ENCODE measurements at regions not wholly inside any gene's neighbourhood (a gene's known extent, or its start where the extent isn't known, plus 50 kb on each side); places are given as distances from the start of the nearest gene placed in this dataset.
"Not testable (repeated sequence)": the region's sequence is repeated elsewhere in the genome, so short reads cannot be mapped to it uniquely, and the experiment has no call there.

DNA sequence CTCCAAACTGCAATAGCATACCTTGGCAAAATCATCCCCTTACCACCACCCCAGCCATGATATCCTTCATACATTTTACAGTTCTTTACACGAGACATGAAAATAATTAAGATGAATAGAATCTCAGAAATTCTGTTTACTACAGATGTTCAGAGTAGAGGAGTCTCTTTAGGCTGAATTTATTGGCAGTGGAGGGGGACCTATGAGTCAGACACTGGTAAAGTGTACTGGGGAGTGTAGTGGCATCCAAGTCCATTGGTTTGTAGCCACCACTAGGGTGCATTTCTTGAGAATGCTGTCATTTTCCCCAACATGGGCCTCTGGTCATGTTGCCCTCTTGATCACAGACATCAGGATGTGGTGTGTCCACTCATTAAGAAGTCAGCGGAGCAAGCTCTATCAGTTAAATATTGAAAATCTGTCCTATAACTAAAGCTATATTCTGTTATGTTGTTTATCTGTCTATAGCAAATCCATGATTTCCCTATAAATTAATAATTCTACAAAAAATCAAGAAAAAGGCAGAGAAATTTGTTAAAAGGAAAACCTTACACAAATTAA, 672.2 kb downstream of the PRIM2 start:
- DNase-seq, result not testable (repeated sequence)

DNA sequence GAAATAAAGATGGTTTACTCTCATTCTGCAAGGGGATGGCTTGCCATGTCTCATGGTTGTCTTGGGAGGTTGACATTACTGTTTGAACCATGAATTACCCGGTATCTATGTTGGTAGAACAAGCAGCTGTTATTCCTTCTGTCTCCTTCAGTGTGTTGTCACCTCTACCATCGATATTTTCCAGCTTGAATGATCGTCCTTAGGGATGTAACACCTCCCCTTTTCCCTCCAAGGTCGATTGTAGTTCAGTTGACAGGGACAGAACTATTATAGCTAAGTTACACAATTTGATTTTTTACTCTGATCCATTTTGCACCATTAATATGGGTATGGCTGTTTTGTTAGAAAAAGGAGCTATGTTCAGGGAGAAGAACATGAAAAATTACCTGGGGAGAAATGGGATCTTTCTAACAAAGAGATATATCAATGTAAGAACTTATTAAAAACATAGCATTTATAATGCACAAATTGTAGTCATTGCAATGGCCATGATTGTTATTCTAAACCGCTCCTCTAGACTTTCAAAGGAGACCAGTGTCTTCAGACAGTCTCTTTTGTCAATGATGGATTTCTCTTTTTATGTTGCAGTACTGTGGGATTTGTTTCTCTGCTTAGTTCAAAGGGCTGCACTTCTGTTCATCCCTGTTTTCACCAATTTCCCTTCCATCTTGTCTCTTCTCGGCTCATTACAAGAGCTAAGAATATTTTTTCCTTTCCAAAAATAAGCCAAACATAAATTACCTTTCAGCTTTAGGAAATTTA, 681.6 kb downstream of the PRIM2 start:
- not testable (repeated sequence) for DNase-seq

DNA sequence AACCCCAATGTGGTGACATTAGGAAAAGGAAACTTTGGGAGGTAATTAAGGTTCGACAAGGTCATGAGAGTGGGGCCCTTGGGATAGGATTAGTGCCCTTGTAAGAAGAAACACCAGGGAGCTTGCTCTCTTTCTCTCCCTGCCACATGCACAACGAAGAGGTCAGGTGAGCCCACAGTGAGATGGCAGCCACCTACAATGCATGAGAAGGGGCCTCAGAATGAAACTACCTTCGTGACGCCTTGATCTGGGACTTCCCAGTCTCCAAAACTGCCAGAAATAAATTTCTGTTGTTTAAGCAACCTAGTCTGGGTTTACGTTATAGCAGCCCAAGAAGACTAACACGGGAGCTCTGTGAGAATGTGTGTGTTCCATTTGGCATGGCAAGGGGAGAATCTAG, 682.8 kb downstream of the PRIM2 start:
- not testable (repeated sequence) for DNase-seq

DNA sequence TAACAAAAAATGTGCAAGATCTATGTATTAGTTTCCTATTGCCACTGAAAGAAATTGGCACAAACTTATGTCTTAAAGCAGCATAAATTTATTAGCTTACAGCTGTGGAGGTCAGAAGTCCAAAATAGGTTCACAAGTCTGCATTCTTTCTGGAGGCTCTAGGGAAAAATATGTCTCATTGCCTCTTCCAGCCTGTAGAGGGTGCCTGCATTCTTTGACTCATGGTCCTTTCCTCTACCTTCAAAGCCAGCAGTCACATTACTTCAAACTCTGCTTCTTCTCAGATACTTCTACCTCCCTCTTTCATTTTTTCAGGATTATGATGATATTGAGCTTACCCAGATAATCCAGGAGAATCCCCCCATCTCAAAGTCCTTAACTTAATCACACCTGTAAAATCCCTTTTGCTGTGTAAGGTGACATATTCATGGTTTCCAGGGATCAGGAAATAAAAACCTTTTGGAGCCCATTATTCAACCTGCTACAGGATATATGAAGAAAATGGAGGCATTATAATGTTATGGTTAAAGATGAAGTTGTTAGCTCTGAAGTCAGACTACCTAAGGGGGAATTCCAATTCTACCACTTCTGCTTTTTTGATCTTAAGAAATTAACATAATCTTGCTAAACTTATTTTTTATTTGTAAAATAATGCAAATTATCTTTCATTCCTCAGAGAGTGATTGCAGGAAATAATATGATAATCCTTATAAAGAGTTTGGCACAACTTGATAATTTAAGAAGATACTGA, 686.2 kb downstream of the PRIM2 start:
- peak in 1 of 2 experiments; percentile 33 for DNase-seq

DNA sequence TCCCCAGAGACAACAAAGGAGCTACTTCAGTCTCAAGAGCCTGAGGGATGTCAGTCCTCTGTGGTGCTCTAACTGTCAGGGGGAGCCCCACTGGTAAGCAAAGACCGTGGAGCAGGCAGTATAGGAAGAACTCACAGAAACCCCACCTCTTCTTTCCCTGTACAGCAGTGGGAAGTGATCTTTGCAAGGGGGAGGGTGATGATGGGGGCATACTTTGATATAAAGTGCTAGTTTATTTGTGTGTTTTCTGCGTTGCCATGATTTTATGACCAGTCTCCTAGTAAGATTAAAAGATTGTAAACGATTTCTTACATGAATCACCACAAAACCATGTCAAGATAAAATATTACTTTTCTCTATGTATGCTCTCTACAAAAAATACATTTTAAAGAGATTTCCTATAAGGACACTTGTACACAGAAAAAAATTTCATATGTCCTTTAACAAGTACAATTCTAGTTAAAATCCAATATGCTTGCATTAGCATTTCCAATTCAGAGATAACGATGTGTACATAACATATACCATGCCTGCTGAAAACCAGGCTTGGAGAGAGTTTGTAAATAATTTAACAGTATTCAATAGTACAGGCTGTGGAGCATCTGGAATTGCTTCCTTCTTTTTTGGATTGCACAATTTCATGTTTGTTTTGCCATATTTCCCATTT, 690.0 kb downstream of the PRIM2 start:
- DNase-seq, result not testable (repeated sequence)

DNA sequence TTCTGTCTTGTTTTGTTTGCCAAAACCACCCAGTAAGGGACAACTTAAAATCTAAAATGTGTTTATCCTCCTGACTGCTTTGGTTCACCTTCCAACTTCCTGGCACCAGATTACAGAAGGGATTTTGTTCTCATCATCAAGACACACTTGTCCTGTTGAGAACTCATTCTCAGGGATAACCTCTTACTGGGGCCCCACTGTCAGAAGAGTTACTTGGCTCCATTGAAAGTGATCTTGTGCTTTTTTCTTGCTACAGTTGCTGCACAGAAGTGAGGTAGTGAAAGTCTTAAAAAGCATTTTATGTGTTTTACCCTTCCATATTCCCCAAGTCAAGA, 690.5 kb downstream of the PRIM2 start:
- DNase-seq, result not testable (repeated sequence)

- DNase-seq, result not testable (repeated sequence)
Measured at GRCh38 chr6:58011954-58012600, 694.6 kb downstream of the PRIM2 start.

- not testable (repeated sequence) for DNase-seq
Measured at GRCh38 chr6:58016614-58017013, 699.2 kb downstream of the PRIM2 start.

GRCh38 chr6:58028188-58028587, 710.8 kb downstream of the PRIM2 start:
- not testable (repeated sequence) for DNase-seq

DNA sequence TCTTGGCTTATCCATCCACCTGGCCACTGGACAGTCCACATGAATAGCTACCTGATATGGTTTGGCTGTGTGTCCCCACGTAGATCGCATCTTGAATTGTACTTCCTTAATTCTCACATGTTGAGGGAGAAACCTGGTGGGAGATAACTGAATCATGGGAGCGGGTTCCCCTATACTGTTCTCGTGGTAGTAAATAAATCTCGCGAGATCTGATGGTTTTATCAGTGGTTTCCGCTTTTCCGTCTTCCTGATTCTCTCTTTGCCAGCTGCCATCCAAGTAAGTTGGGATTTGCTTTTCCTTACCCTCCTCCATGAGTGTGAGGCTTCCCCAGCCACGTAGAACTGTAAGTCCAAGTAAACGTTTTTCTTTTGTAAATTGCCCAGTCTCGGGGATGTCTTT, 720.8 kb downstream of the PRIM2 start:
- DNase-seq, result not testable (repeated sequence)

- DNase-seq, result not testable (repeated sequence)
Measured at GRCh38 chr6:58046584-58046983, 729.2 kb downstream of the PRIM2 start.

DNA sequence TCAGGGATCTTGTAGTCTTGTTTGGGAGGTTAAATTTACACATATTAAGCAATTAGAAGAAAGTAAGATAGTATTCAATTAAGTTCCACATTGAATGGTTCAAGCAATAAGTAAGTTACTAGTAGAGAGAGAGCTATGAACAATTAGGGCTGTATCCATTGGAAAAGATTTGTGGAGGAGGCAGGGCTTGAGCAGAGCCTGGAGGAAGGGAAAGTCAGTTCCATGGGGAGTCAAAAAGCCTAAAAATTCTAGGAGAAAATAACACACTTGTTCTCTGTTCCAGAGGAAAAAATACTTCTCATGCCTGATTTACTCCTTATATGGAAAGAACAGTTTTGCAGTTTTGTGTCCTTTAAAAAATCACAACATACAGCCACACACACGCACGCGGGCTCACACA, 730.0 kb downstream of the PRIM2 start:
- DNase-seq, result not testable (repeated sequence)

- peak in 1 of 2 experiments; percentile 24 for DNase-seq
Measured at GRCh38 chr6:58047865-58048264, 730.4 kb downstream of the PRIM2 start.

GRCh38 chr6:58055465-58056176, 738.2 kb downstream of the PRIM2 start:
- peak in 1 of 2 experiments; percentile 1 for DNase-seq

DNA sequence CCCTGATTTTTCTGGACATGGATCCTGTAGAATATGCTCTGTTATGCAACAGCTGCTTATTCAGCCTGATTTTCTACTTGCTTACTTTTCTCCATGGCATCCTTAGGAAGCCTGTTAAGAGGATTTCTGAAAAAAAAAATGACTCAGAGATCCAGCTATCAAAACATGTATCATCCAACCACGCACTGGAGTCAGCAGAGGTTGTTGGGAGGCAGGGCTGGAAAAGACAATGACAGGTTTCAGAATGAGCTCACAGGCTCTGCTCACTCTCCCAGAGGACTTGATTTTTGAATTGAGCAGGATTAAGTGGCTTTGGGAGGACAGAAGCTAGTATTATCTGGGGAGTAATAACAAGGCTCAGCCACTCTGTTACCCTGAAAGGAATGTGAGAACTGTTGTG, 742.3 kb downstream of the PRIM2 start:
- peak; percentile 19 to 71 for DNase-seq

DNA sequence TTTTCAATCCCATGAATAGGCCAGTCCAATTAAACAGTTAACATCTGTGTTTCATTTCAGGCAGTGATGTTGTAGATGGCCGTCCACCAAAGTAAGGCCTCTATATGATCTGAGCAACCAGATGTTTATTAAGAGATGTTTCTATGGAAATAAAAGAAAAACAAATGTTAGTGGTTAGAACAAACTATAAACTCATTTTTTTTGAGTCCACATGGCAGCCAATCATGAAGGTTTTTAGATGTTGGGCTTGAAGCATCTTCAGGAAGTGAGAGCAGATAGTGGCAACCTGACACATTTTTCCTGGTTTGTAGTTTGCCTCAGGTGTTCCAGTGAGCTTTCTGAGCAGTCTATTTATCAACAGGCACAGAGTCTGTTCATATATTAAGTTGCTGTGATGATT, 746.1 kb downstream of the PRIM2 start:
- DNase-seq, result not testable (repeated sequence)

DNA sequence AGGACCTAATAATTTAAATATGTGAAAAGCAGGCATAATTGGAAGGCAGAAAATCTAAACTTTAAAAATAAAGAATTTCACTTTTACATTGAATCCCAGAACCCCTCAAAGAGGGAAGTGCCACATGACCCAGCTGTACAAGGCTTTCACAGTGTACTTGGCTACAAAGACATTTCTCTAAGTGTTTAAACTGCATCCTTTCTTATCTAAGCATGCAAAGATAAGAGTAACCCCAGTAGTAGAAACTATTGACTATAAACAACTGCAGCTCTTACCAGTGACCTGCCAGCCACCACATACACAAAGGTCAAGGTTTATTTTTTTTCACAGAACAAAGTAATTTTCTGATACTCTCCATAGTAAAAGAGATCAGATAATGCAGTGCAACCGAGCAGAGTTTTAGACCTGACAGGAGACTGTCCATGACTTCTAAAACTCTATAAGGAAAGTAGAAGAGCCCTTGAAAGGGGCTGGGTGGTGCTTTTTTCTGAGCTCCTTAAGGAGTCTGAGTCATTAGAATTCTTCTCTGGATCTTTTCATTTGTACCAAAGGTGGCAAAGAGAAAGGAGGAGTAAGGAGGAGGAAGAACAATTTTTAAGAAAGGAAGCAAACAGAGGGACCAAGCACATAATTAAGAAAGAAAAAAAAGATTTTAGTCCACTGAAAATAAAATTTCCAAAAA, 750.6 kb downstream of the PRIM2 start:
- DNase-seq, result not testable (repeated sequence)

DNA sequence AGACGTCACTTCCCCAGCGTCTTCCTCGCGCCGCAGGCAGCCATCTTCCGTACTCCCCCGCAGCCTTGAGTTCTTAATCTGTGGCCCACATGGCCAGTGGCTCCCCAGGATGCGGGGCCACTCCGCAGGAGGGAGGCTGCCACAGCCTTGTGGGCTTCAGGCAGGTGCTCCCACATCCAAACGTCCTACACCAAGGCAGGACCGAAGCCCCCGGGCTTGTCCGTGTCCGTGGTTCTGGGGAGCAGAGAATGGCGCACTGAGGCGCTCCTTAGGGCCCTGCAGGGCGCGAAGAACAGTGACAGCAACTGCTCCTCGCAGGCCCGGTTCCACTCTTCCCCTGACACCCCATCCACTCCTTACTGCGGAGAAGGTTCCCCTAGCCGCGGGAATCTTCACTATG, 755.8 kb downstream of the PRIM2 start:
- DNase-seq, result no peak

DNA sequence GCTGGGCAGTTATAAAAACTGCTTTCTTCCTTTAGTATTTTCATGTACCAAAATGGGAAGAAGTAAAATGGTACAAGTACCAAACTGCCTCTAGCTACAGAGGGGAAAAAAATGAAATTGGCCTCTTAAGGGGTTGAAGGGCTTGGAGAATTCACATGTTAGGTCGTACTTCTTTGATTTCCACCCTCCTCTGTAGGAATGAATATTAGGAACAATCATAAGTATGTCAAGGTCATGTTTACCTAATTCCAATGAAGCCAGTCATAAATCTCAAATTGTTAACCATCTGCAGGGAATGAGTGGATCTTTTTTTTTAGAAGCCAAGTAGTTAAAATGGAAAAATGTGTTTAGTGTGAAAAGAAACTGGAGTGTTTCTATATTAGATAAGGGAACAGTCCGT, 772.6 kb downstream of the PRIM2 start:
- DNase-seq, result not testable (repeated sequence)

- not testable (repeated sequence) for DNase-seq
Measured at GRCh38 chr6:58097251-58097650, 779.8 kb downstream of the PRIM2 start.

GRCh38 chr6:58113960-58114359, 796.5 kb downstream of the PRIM2 start:
- DNase-seq, result peak in 1 of 2 experiments; percentile 4
